ENCODE measurements at regions not wholly inside any gene's neighbourhood (a gene's known extent, or its start where the extent isn't known, plus 50 kb on each side); places are given as distances from the start of the nearest gene placed in this dataset.

DNA sequence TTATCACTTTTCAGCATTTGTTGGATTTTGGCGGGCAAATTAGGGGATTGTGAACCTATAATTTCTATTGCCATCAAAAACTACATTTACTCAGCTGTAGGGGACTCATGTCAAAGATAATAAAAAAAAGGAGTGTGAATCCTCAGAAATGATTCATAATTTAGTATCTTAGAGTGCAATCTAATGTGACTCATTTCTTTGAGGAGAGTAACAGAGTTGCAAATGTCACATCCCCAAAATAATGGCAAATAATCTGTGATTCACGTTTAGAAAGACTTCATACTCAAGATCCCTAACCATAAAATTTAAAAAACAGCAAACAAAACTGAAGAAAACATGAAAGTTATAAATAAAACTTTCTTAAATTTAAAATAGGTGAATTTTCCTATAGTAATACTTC lies 373.0 kb downstream of the CDH2 start:
- TF ChIP-seq, protein P1, sequence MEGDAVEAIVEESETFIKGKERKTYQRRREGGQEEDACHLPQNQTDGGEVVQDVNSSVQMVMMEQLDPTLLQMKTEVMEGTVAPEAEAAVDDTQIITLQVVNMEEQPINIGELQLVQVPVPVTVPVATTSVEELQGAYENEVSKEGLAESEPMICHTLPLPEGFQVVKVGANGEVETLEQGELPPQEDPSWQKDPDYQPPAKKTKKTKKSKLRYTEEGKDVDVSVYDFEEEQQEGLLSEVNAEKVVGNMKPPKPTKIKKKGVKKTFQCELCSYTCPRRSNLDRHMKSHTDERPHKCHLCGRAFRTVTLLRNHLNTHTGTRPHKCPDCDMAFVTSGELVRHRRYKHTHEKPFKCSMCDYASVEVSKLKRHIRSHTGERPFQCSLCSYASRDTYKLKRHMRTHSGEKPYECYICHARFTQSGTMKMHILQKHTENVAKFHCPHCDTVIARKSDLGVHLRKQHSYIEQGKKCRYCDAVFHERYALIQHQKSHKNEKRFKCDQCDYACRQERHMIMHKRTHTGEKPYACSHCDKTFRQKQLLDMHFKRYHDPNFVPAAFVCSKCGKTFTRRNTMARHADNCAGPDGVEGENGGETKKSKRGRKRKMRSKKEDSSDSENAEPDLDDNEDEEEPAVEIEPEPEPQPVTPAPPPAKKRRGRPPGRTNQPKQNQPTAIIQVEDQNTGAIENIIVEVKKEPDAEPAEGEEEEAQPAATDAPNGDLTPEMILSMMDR (IDR thresholded peaks at IDR 0.05) = no peak
- no peak for TF ChIP-seq POLR2AphosphoS5 (IDR thresholded peaks at IDR 0.05; ENCODE audit: low read depth, low read length)
- TF ChIP-seq, protein P2, sequence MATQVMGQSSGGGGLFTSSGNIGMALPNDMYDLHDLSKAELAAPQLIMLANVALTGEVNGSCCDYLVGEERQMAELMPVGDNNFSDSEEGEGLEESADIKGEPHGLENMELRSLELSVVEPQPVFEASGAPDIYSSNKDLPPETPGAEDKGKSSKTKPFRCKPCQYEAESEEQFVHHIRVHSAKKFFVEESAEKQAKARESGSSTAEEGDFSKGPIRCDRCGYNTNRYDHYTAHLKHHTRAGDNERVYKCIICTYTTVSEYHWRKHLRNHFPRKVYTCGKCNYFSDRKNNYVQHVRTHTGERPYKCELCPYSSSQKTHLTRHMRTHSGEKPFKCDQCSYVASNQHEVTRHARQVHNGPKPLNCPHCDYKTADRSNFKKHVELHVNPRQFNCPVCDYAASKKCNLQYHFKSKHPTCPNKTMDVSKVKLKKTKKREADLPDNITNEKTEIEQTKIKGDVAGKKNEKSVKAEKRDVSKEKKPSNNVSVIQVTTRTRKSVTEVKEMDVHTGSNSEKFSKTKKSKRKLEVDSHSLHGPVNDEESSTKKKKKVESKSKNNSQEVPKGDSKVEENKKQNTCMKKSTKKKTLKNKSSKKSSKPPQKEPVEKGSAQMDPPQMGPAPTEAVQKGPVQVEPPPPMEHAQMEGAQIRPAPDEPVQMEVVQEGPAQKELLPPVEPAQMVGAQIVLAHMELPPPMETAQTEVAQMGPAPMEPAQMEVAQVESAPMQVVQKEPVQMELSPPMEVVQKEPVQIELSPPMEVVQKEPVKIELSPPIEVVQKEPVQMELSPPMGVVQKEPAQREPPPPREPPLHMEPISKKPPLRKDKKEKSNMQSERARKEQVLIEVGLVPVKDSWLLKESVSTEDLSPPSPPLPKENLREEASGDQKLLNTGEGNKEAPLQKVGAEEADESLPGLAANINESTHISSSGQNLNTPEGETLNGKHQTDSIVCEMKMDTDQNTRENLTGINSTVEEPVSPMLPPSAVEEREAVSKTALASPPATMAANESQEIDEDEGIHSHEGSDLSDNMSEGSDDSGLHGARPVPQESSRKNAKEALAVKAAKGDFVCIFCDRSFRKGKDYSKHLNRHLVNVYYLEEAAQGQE (IDR thresholded peaks at IDR 0.05; ENCODE audit: insufficient read depth in 1 of 2, low read depth in 2 of 2, low read length in 1 of 2) = no peak

Measured in Panc1 (cell line).